DND-41 (cell line): ENCODE measurements at regions not wholly inside any gene's neighbourhood (a gene's known extent, or its start where the extent isn't known, plus 50 kb on each side); places are given as distances from the start of the nearest gene placed in this dataset.

Experiments used
- EZH2 ChIP-seq: IDR thresholded peaks from 3 replicates; pipeline ENCODE4 v1.6.1; 2012; ENCODE audit warnings: borderline replicate concordance, low read depth, mild to moderate bottlenecking, moderate library complexity, low read length, inconsistent platforms; ENCODE audit not compliant: severe bottlenecking
- TF ChIP-seq, protein P1 (sequence below): IDR thresholded peaks from 2 replicates; pipeline ENCODE4 v1.5.1; 2012; ENCODE audit warnings: borderline replicate concordance, low read length, moderate library complexity, mild to moderate bottlenecking; ENCODE audit not compliant: poor library complexity, severe bottlenecking; ENCODE audit errors: extremely low read depth

DNA sequence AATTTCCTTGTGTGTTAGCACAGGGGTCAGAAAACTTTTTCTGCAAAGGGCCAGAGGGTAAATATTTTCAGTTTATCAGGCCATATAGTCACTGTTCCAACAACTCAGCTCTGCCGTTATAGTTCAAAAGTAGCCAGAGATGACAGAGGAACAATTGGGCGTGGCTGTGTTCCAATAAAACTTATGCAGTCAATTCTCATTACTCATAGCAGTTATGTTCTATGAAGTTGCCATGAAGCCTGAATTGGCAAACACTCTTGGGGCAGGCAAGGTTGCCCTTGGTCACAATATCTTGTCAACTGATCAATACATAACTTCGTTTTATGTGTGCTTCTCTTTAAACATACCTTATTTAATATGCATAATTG lies 304.2 kb downstream of the TFAP2C start:
- TF ChIP-seq, protein P1, sequence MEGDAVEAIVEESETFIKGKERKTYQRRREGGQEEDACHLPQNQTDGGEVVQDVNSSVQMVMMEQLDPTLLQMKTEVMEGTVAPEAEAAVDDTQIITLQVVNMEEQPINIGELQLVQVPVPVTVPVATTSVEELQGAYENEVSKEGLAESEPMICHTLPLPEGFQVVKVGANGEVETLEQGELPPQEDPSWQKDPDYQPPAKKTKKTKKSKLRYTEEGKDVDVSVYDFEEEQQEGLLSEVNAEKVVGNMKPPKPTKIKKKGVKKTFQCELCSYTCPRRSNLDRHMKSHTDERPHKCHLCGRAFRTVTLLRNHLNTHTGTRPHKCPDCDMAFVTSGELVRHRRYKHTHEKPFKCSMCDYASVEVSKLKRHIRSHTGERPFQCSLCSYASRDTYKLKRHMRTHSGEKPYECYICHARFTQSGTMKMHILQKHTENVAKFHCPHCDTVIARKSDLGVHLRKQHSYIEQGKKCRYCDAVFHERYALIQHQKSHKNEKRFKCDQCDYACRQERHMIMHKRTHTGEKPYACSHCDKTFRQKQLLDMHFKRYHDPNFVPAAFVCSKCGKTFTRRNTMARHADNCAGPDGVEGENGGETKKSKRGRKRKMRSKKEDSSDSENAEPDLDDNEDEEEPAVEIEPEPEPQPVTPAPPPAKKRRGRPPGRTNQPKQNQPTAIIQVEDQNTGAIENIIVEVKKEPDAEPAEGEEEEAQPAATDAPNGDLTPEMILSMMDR: no peak
- no peak for TF ChIP-seq EZH2
